ENCODE measurements at regions not wholly inside any gene's neighbourhood (a gene's known extent, or its start where the extent isn't known, plus 50 kb on each side); places are given as distances from the start of the nearest gene placed in this dataset.
"Not testable (repeated sequence)": the region's sequence is repeated elsewhere in the genome, so short reads cannot be mapped to it uniquely, and the experiment has no call there.

DNA sequence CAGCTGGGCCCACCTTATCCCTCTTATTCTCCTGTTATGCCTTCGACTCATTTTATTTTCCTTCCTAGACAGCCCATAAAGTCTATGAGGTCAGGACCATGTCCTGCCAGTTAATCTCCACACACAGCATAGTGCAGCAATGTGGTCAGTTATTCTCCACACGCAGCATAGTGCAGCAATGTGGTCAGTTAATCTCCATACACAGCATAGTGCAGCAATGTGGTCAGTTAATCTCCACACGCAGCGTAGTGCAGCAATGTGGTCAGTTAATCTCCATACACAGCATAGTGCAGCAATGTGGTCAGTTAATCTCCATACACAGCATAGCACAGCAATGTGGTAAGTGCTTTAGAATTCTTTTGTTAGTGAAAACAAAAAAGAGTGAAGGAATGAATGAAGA, 77.8 kb downstream of the TEX36 start:
- no peak for DNase-seq (ENCODE audit: low read depth in 2 of 2)

DNA sequence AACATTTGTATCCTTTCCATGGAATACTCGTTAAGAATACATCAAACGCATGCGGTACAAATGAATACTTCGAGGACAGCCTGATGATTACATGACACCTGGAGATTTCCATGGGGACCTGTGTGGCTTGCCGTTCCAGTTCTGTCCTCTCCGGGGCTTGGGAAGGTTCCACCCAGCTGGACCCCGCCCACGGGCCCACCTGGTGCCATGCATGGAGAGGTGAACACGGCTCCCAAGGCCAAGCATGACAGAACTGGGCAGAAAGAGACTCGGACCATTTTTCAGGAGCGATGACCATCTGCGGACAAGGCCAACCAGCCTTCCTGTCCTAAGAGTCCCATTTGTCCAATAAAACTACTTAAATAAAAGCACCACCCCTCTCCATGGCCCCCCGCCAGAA, 80.1 kb downstream of the TEX36 start:
- no peak for DNase-seq (ENCODE audit: low read depth in 2 of 2)

DNA sequence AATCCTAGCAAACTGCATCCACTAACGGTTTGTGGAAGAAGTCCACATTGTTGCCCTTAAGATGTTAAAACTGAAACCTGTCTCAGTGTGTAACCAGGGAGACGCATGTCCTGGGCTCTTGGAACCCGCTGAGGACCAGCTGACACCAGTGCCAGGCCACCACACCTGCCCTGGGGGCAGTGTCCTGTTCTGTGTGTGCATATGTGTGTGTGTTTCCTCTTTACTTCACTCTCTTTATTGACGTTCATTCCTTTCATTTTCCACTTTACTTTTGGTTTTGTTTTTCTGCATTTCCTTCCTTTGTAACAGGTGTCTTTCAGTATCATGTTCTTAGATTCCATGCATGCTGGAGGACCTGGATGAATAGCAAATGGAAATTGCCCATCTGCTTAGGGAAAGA, 83.8 kb downstream of the TEX36 start:
- no peak for DNase-seq (ENCODE audit: low read depth in 2 of 2)

DNA sequence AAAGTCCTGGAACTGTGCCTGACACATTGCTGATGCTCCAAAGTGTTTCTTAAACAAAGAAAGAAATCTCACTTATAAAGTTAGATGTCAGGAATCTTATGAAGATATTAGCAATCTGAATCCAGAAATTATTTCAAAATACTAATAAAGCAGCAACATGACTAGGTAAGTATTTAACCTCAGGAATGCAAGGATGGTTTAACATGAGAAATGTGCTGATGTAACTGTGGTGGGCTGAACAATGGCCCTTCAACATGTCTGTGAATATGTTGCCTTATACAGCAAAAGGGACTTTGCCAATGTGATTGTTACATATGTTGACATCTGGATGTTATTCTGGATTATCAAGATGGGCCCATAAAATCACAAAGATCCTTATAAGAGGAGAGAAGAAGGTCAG, 87.1 kb downstream of the TEX36 start:
- no peak for DNase-seq (ENCODE audit: low read depth in 2 of 2)

DNA sequence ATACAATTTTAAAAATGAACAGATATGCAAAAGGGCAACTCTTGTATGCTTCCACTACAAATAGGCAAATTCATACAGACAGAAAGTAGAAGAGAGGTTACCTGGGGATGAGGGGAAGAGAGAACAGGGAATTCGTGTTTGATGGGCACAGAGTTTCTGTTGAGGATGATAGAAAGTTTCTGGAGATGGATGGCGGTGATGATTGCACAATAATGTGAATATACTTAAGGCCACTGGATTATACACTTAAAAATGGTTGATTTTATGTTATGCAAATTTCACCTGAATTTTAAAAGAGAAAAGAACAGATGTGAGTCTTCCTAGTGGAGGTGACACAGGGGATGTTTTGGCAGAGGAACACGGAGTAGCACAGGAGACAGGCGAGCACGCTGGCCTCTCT, 89.3 kb downstream of the TEX36 start:
- no peak for DNase-seq (ENCODE audit: low read depth in 2 of 2)

DNA sequence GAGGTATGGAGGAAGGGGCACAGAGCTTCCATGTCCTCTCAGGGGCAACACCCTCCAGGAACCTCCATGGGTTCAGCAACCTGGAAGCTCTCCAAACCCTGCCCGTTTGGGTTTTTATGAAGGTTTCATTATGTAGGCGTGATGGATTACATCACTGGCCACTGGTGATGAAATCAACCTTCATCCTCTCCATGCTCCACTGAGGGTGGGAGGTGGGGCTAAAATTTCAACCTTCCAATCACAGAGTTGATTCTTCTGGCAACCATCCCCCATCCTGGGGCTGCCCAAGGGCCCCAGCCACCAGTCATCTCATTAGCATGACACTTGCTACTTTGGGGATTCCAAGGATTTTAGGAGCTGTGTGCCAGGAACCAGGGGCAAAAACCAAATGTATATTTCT, 90.1 kb downstream of the TEX36 start:
- DNase-seq (ENCODE audit: low read depth in 2 of 2), result no peak

DNA sequence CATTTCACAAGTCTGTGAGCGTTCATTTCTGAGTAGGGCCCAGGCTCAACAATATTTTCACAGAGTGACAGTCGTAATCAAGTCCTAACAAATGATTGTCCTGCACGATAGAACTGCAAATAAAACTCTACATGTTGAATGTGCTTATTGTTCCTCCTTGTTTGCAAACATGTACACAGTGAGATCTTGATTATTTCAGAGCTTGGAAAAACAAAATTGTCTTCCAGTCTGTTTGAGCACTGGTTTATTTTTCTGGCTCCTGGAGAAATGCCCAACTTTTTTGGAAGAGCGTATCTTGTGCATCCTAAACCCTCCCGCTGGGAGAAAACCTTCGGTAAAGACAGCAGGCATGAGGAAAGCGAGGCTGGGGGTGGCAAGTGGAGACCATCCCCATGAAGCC, 91.1 kb downstream of the TEX36 start:
- DNase-seq (ENCODE audit: low read depth in 2 of 2), result no peak

DNA sequence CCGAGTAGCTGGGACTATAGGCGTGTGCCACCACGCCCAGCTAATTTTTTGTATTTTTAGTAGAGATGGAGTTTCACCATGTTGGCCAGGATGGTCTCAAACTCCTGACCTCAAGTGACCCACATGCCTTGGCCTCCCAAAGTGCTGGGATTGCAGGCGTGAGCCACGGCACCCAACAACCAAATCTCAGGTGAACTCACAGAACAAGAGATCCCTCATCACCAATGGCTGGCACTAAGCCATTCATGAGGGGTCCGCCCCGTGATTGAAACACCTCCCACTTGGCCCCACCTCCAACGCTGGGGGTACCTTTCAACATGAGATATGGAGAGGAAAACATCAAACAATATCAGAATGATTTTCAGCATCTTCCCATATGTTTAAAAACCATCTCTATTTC, 94.2 kb downstream of the TEX36 start:
- not testable (repeated sequence) for DNase-seq (ENCODE audit: low read depth in 2 of 2)

DNA sequence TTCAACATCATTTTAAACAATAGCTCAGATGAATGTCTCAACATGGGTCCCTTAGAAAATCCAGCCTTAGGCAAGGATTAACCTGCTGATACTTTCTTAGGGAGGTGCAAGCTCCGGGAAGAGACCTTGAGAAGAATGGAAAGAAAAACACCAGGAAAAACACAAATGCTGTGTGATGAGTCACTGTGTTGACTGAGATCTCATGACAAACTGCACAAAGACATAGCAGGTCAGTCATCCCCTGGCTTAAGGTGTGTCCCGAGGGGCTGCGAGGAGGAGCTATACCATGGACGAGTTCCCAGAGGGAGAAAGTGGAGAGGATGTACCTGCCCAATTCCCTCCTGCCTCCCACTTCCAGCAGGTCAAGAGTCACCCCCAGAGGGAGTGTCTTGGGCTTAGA, 98.0 kb downstream of the TEX36 start:
- no peak for DNase-seq (ENCODE audit: low read depth in 2 of 2)

DNA sequence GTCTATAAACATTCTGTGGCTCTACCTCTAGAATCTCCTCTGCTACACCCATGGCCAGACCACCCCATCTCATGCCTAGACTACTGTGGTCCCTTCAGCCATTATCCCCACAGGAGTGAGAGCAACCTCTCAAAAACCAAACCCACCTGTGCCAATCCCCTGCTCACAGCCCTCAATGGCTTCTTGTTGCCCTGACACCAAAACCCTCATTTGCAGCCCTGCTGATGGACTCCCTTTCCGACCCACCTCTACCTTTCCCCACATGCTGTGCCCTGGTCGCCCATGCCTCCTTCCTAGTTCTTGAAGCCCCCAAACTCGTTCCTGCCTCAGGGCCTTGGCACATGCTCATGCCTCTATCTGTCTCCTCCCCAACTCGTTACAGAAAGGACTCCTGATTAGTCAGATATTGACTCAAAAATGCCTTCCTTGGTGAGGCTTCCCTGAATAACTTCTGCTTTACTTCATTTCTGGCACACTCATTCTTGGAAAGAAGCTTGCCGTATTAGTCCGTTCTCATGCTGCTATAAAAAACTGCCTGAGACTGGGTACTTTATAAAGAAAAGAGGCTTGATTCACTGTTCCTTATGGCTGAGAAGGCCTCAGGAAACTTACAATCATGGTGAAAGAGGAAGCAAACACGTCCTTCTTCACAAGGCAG, 104.2 kb downstream of the TEX36 start:
- DNase-seq (ENCODE audit: low read depth in 2 of 2), result no peak

DNA sequence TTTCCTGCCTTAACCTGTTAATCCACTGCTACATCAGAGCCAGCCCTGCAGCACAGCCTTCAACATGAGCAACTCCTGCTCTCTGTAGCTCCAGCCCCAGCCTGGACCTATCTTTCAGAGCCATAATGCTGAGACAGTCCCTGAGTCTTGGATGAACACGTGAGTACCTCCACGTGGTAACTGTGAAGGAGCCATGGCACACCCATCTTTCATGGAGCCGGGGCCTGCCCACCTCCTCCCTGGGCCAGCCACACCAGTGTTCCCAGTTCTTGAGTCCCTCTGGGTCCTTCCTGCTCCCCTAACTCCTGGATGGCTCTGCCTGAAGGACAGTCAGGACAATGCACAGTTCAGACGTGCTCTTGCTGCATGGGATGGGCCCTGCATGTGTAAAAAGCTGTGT, 107.1 kb downstream of the TEX36 start:
- DNase-seq (ENCODE audit: low read depth in 2 of 2), result no peak

DNA sequence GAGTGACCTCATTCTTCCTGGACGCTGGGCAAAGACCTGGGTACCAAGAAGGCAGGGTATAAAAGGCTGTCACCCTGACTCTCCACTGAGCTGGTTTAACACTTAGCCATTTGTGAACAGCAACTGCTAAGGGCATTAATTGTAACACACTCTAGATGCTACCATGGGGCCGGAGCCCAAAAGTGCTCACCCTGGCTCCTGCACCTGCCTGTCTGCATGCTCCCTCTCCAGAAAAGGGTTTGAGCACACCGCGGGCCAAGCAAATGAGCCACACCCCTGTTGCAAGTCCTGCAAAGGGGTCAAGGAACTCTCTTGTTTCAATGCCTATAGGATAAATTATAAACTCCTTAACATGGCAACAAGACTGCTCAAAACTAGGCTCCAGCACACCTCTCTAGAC, 114.8 kb downstream of the TEX36 start:
- no peak for DNase-seq (ENCODE audit: low read depth in 2 of 2)

DNA sequence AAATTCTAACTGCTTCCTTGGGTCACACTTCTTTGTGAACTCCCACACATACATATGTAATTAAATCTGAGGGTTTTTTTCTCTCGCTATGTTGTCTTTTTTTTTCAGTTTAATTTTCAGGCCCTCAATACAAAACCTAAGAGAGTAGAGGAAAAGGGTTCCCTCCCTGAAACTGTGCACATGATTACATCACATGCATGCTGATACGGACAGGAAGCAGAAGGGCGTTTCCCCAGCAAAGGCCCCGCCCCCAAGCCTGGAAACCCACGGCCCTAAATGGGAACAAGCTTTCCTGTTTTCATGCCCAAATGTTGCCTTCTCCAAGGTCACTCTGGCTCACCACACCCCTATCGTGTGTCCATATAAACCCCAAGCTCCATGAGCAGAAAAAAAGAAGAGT, 115.4 kb downstream of the TEX36 start:
- DNase-seq (ENCODE audit: low read depth in 2 of 2), result no peak

DNA sequence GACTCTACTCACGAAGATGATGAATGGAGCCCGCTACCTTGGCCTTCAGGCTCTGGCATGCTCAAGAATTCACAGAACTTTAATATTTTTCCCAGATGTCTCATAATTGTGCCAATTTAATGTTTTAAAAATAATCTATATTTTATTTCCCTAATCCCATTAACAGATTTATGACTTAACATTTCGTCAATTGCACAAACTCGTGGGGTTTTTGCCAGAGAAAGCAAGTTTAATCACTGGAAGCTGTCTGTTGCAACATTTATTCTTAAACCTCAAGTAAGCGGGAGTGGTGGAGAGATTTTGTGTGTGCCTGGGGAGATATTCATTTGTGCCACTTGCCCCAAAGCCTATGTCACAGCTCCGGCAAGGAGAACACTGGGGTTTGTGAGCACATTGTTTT, 117.9 kb downstream of the TEX36 start:
- no peak for DNase-seq (ENCODE audit: low read depth in 2 of 2)

DNA sequence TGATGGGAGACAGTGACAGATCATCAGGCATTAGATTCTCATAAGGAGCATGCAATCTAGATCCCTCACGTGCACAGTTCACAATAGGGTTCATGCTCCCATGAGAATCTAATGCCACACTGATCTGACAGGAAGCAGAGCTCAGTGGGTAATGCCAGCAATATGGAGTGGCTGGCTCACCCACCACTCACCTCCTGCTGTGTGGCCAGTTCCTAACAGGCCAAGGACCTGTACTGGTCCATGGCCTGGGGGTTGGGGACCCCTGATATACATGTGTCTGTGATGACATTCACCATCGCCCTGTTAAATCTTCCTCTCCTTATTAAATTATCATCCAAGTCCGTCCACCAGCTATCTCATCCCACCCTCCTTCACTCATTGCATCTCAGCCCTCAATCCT, 118.4 kb downstream of the TEX36 start:
- DNase-seq (ENCODE audit: low read depth in 2 of 2), result no peak

DNA sequence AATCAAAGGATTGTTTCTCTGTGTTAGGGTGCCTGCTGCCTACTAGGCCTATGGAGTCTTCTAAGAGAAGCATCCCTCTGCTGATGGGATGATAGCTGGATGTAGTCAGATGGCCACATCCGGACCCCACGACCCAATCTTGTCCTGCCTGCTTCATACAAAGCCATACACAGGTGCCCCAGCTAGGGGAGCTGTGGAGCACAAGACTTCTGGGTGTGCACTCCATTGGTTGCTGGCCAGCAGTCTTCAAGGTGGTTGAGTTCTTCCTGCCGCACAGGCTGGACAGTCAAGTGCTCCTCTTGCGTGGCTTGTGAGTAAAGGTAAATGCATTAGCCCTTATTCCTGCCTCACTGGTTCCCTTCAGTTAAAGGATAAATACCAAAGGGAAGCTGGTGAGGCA, 120.2 kb downstream of the TEX36 start:
- no peak for DNase-seq (ENCODE audit: low read depth in 2 of 2)

DNA sequence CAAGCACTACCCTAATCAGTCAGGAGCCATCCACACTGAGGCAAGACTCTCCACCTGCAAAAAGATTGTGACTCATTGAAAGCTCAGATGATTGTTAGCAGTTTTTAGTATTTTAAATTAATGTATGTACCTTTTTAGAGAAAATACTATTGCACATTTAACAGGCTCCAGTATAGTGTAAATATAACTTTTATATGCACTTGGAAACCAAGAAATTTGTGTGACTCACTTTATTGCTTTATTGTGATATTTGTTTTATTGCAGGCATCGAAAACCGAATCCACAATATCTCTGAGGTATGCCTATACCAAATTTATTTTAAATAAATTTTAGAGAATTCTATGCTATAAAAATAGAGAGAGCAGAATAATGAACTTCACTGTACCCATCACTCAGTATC, 122.0 kb downstream of the TEX36 start:
- no peak for DNase-seq (ENCODE audit: low read depth in 2 of 2)

DNA sequence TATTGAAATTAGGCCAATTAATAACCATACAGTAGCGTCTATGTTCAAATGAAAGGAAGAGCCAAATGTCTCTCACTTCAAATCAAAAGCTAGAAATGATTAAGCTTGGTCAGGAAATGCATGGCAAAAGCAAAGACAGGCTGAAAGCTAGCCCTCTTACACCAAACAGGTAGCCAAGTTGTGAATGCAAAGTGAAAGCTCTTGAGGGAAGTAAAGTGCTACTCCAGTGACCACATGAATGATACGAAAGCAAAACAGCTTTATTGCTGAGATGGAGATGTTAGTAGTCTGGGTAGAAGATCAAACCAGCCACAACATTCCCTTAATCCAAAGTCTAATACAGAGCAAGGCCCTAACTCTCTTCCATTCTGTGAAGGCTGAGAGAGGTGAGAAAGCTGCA, 123.8 kb downstream of the TEX36 start:
- DNase-seq (ENCODE audit: low read depth in 2 of 2), result no peak

DNA sequence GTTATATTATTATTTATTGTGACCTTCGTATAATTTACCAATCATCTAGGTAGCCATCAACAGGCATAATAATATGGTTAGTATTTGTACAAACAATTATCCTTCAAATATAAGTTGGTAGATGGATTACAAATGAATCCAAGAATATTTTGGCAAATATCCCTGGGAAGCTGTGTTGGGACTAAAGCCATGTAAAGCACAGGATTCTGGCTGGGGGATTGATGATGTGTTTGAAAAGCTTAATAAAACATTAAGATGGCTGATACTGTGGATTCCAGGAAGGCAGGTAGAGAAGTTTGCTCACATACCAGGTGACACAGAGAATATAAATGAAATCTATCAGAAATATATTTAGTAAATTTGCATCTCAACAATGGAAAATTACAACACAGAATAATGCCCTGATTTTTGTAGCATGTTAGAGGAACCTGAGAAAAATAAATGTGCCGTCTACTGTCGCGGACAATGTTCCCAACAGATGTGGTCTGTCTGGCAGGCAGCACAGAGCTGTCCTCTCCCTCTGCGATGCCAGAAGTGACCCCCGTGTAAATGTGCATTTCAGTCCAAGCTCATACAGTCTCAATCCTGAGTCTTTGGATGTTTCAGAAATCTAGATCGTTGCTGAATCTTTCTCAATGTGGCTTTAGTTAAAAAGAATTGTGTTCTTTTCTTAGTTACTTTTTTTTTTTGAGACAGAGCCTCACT, 125.0 kb downstream of the TEX36 start:
- no peak for DNase-seq (ENCODE audit: low read depth in 2 of 2)

DNA sequence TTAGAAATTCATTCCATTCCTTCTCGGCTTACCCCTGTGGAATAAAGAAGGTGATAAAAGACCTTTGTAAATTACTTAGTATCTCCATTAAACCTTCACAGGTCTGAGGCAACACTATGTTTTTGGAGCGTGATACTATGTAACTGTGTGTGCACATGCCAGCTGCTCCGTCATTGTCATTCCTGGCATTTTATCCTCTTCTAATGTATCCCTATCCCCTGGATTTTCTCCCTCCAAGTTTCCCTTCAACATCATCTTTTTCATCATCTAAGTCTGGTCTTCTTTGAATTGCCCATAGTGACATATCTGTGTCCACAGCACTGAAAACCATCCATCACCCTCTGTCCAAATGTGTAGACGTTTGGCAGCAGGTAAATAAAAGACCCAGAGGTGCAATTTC, 125.7 kb downstream of the TEX36 start:
- no peak for DNase-seq (ENCODE audit: low read depth in 2 of 2)

DNA sequence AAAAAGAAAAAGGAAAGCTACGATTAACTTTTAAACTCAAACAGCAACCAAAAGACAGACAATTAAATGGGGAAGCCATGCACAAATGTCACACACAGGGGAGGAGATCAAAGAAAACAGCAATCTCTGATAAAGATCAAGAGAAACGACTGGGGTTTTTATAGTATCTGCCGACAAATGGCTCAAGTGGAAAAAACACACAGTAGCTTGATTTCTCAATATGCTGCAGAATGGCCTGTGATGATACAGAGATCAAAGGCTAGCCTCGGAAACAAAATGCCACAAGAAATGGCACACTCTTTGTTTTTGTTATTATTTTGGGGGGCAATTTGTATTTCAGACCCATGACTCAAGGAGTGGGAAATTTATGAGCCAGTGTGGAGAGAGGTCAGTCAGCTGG, 126.1 kb downstream of the TEX36 start:
- no peak for DNase-seq (ENCODE audit: low read depth in 2 of 2)

DNA sequence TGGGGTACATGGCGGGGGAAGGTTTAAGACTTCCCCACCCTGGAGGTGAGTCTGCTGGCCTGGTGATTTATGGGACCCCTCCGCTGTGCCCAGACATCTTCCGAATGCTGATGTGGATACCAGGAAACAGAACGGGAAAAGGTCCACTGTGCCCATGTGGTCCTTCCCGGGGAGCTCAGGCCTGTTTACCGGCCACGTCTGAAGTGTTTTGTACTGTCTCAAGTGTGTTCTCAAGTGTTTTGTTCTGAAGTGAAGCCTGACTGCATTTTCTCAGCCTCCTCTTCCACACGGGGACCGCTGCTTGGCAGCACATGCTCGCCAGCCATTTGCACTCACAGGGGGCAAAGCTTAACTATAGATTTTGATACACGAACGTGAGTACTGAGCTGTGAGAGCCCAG, 127.2 kb downstream of the TEX36 start:
- DNase-seq (ENCODE audit: low read depth in 2 of 2), result no peak

DNA sequence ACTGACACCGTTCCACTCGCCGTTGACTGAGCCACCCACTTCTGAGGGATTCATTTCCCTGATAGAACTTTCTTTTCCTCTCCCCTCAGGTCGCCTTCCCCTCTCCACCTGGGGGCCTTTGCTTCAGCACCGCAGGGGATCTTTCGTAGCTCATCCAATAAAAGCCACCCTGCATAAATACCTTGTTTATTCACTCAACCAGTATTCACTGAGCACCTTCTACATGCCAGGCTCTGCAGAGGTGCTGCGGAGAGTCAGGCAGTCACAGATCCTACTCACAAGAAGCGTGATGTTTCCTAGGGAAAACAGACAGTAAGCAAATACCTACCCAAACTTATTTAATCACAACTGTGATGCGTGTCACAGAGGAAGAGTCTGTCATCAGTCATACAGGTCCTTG, 127.7 kb downstream of the TEX36 start:
- DNase-seq (ENCODE audit: low read depth in 2 of 2), result no peak

DNA sequence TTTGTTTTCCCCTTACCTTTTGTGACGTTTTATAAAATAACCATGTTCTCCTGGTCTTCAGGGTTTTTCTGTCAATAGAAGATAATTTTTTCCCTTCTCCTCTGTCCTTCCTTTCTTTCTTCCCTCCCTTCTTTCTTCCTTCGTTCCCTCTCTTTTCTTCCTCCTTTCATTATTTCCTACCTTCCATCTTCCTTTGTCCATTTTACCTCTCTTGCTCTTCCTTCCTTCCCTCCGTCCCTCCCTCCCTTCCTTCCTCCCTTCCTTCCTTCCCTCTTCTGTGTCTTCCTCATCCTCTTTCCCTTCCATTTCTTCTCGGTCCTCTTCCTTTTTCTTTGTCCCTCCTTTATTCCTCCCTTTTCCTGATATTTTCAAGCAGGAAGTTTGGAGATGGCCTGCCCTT, 128.2 kb downstream of the TEX36 start:
- DNase-seq (ENCODE audit: low read depth in 2 of 2), result no peak

Data from stimulated activated CD4-positive, alpha-beta T cell treated with anti-CD3 and anti-CD28 coated beads, Interleukin-4, amount 100 ng/mL, for 48 hours (primary cell).